Thyroid gland (tissue), 4 donors: ENCODE measurements at regions not wholly inside any gene's neighbourhood (a gene's known extent, or its start where the extent isn't known, plus 50 kb on each side); places are given as distances from the start of the nearest gene placed in this dataset.

Experiments
- POLR2A ChIP-seq, 2 donors: fragments of 450-650 bp; IDR thresholded peaks; one replicate each; pipeline ENCODE4 v1.6.1; 2017; ENCODE audit warnings: antibody characterized with exemption in 2 of 2, mild to moderate bottlenecking in 2 of 2, moderate library complexity in 1 of 2
- TF ChIP-seq, protein P1 (sequence below), 6 experiments: fragments of 200-600 bp in 3 of 6; fragments of 450-650 bp in 3 of 6; sonication (generic) in 3 of 6; IDR thresholded peaks; one replicate each; pipeline ENCODE4 v1.5.1; 2016 to 2019; ENCODE audit warnings: antibody characterized with exemption in 6 of 6, mild to moderate bottlenecking in 2 of 6, inconsistent platforms in 1 of 6, moderate library complexity in 1 of 6

DNA sequence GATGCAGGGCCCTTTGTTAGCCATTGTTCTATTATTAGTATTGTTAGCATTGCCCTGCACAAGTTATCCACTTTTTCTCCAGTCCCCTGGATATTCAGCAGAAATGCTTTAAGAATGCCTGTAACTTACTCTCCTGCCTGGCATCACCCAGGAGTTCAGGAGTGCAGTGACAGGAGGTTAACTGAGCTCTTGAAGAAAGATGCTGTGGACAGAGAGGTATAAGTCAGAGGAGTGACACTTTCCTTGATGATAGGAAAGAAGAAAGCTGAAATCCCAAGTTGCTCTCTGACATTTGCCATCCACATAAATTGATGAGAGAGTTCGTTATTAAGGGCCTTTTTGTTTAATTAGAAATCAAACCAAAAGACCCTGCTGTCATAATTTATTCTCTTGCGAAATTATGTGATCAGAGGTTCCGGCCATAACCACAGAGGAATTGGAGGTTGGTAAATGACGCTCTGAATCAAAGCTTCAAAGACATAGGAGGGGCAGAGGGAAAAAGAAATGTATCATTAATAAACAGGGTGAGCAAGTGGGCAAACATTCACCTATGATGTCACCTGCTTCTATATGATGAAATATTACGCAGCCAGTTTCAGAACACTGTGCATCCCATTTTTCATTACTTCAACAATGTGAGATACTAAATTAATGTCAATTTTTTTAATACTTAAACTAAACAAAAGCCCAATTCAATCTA lies 230.2 kb upstream of the JADE1 start:
- TF ChIP-seq, protein P1, sequence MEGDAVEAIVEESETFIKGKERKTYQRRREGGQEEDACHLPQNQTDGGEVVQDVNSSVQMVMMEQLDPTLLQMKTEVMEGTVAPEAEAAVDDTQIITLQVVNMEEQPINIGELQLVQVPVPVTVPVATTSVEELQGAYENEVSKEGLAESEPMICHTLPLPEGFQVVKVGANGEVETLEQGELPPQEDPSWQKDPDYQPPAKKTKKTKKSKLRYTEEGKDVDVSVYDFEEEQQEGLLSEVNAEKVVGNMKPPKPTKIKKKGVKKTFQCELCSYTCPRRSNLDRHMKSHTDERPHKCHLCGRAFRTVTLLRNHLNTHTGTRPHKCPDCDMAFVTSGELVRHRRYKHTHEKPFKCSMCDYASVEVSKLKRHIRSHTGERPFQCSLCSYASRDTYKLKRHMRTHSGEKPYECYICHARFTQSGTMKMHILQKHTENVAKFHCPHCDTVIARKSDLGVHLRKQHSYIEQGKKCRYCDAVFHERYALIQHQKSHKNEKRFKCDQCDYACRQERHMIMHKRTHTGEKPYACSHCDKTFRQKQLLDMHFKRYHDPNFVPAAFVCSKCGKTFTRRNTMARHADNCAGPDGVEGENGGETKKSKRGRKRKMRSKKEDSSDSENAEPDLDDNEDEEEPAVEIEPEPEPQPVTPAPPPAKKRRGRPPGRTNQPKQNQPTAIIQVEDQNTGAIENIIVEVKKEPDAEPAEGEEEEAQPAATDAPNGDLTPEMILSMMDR (IDR thresholded peaks at IDR 0.05) = no peak
- no peak for TF ChIP-seq POLR2A (IDR thresholded peaks at IDR 0.05)
